ENCODE measurements at regions not wholly inside any gene's neighbourhood (a gene's known extent, or its start where the extent isn't known, plus 50 kb on each side); places are given as distances from the start of the nearest gene placed in this dataset.

- Histone ChIP-seq H3K27me3 (ENCODE audit: insufficient read depth, low read length, poor library complexity, severe bottlenecking) (no peaks in the 10 kb centered on the region), H3K9me2 (replicated peaks; ENCODE audit: low read depth, low read length) (no peaks in the 10 kb centered on the region), H3K9me3 (ENCODE audit: insufficient read depth, low read depth, low read length) (no peaks in the 10 kb centered on the region), H3K79me2 (ENCODE audit: insufficient read depth, low read length) (no peaks in the 10 kb centered on the region), H3K36me3 (ENCODE audit: insufficient read depth, low read length) (no peaks in the 10 kb centered on the region), H3F3A (ENCODE audit: low read depth) (no peaks in the 10 kb centered on the region), H2AFZ (ENCODE audit: low read length) (no peak overlapping the region), H4K20me1 (ENCODE audit: insufficient read depth, low read length, poor library complexity, severe bottlenecking) (no peaks in the 10 kb centered on the region), H3K4me3 (ENCODE audit: low read length, poor library complexity, severe bottlenecking) (no peak overlapping the region), H3K4me1 (ENCODE audit: insufficient read depth, low read length, poor library complexity, severe bottlenecking) (peaks cover 23% of the 10 kb centered on the region), H3K4me2 (ENCODE audit: low read depth, low read length, poor library complexity, severe bottlenecking) (no peak overlapping the region), H3K9ac (ENCODE audit: low read depth, low read length, poor library complexity, severe bottlenecking) (no peak overlapping the region)
- TF ChIP-seq CTCF (conservative IDR thresholded peaks at IDR 0.05; ENCODE audit: low read length) (no peak), EZH2phosphoT487 (IDR thresholded peaks at IDR 0.05; ENCODE audit: borderline replicate concordance) (no peak)
These were observed 51.2 kb upstream of the CREB1 start for GRCh38 chr2:207478572-207478971.

GRCh38 chr2:207479198-207479785 is 50.5 kb upstream of the CREB1 start:
- Histone ChIP-seq H3K4me2 (ENCODE audit: low read depth, low read length, poor library complexity, severe bottlenecking) (no peak overlapping the region), H3K79me2 (ENCODE audit: insufficient read depth, low read length) (no peaks in the 10 kb centered on the region), H3K27me3 (ENCODE audit: insufficient read depth, low read length, poor library complexity, severe bottlenecking) (no peaks in the 10 kb centered on the region), H3K4me3 (ENCODE audit: low read length, poor library complexity, severe bottlenecking) (no peak overlapping the region), H2AFZ (ENCODE audit: low read length) (no peak overlapping the region), H3K9me3 (ENCODE audit: insufficient read depth, low read depth, low read length) (no peaks in the 10 kb centered on the region), H3F3A (ENCODE audit: low read depth) (no peaks in the 10 kb centered on the region), H3K4me1 (ENCODE audit: insufficient read depth, low read length, poor library complexity, severe bottlenecking) (peaks cover 21% of the 10 kb centered on the region), H4K20me1 (ENCODE audit: insufficient read depth, low read length, poor library complexity, severe bottlenecking) (no peaks in the 10 kb centered on the region), H3K9me2 (replicated peaks; ENCODE audit: low read depth, low read length) (no peaks in the 10 kb centered on the region), H3K36me3 (ENCODE audit: insufficient read depth, low read length) (no peaks in the 10 kb centered on the region), H3K9ac (ENCODE audit: low read depth, low read length, poor library complexity, severe bottlenecking) (no peak overlapping the region)
- no peak for TF ChIP-seq CTCF (conservative IDR thresholded peaks at IDR 0.05; ENCODE audit: low read length)
- no peak for TF ChIP-seq EZH2phosphoT487 (IDR thresholded peaks at IDR 0.05; ENCODE audit: borderline replicate concordance)

Data from Loucy (cell line).